PC-9 (cell line): ENCODE measurements at regions not wholly inside any gene's neighbourhood (a gene's known extent, or its start where the extent isn't known, plus 50 kb on each side); places are given as distances from the start of the nearest gene placed in this dataset.

Experiments used
- EZH2 ChIP-seq: fragments of 200-600 bp; sonication (generic); IDR thresholded peaks from 2 replicates; pipeline ENCODE4 v1.8.0; 2017; ENCODE audit warnings: antibody characterized with exemption, low read depth
- TF ChIP-seq, protein P1 (sequence below): fragments of 200-600 bp; sonication (generic); conservative IDR thresholded peaks from 2 replicates; pipeline ENCODE4 v1.6.1; 2017; ENCODE audit warnings: mixed run types, antibody characterized with exemption, mild to moderate bottlenecking, moderate library complexity

DNA sequence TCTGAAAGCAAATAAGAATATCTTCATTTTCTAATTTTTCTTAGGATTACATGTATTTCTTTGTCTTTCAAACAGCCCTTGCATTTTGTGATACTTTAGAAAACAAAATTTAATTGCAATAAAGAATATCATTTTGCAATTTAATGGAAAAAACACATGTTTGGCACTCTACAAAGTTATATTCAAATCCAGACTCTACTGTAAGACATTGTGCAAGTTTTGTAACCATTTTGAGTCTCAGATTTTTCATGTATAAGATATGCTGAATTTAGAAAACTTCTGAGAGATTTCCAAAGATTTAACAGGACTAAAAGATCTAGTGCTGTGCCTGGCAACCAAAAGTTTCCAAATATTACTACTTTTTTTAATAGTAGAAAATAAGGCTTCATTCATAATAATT is 187.1 kb upstream of the AGTR1 start:
- TF ChIP-seq EZH2, result no peak
- TF ChIP-seq, protein P1, sequence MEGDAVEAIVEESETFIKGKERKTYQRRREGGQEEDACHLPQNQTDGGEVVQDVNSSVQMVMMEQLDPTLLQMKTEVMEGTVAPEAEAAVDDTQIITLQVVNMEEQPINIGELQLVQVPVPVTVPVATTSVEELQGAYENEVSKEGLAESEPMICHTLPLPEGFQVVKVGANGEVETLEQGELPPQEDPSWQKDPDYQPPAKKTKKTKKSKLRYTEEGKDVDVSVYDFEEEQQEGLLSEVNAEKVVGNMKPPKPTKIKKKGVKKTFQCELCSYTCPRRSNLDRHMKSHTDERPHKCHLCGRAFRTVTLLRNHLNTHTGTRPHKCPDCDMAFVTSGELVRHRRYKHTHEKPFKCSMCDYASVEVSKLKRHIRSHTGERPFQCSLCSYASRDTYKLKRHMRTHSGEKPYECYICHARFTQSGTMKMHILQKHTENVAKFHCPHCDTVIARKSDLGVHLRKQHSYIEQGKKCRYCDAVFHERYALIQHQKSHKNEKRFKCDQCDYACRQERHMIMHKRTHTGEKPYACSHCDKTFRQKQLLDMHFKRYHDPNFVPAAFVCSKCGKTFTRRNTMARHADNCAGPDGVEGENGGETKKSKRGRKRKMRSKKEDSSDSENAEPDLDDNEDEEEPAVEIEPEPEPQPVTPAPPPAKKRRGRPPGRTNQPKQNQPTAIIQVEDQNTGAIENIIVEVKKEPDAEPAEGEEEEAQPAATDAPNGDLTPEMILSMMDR, result no peak
